ENCODE measurements at regions not wholly inside any gene's neighbourhood (a gene's known extent, or its start where the extent isn't known, plus 50 kb on each side); places are given as distances from the start of the nearest gene placed in this dataset.

DNA sequence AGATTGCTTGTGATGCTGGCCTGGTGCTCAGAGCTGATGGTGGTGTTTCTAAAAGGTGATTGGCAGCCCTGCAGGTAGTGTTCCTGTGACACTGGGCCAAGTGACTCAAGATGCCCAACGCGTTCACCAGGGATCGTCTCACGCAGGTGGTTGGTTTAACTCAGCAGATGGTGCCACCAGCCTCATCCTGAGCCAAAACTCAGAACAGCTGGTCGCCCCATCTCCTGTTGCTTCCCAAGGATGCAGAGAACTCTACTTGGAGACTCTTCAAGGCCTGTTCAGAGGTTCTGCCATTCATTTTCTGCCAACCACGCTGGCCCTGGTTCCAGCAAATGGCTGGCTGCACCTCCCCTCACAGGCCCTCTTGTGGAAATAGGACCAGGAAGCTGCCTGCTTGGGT lies 394.4 kb downstream of the CDH26 start:
- in situ Hi-C loops (cut with MboI; ENCODE audit: low sequenced_read_pairs): no loop called here
- H3K36me3 ChIP-seq (replicated peaks): no peaks in the 10 kb centered on the region

DNA sequence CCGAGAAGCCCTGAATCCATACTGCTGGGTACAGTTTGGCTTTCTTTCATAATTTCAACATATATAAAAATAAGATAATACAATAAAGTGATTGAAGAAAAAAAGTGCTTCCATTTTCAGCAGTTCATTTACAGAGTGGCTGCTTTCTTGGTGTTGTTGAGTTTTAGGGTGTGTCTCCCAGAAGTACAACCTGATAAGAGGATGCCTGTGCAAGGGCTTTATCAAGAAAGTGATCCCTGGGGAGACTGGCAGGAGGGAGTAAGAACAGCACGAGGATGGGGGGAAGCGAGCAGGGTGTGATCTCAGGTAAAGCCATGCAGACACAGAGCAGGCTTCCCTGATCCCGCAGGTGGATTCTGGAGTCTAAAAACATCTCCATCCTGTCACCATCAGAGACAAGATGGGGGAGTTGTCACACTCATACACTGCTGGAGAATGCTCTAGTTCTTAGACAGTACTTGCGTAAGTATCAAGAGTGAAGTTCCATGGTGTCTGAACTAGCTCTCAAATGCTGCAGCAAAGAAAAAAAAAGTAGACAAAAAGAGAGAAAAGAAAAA lies 395.9 kb downstream of the CDH26 start:
- Histone ChIP-seq H3K9me3 (no peaks in the 10 kb centered on the region), H3K4me3 (no peak overlapping the region)

More for the DNA sequence above, 394.4 kb downstream of the CDH26 start:
- H3K4me3 ChIP-seq: no peak overlapping the region
- no peaks in the 10 kb centered on the region for H3K27me3 ChIP-seq (ENCODE audit: low read depth)
- no peak for DNase-seq (ENCODE audit: low spot score in 2 of 2)
- H3K4me1 ChIP-seq: no peaks in the 10 kb centered on the region
- H3K9me3 ChIP-seq: no peaks in the 10 kb centered on the region

DNA sequence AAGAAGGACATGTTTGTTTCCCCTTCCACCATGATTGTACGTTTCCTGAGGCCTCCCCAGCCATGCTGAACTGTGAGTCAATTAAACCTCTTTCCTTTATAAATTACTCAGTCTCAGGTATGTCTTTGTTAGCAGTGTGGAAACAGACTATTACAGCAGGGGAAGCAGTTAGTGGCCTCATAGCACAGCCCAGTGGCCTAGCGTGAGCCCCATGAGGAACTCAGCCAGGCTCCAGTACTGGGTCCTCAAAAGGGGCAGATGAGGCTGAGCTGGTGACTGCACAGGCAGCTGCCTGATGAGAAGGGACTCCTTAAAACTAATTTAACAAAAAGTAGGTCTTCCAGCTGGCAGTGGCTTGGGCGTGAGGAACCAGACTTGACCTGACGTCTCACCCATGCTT lies 399.9 kb downstream of the CDH26 start:
- Histone ChIP-seq H3K36me3 (replicated peaks) (no peaks in the 10 kb centered on the region), H3K4me3 (no peak overlapping the region), H3K4me1 (no peaks in the 10 kb centered on the region), H3K27me3 (ENCODE audit: low read depth) (no peaks in the 10 kb centered on the region), H3K9me3 (no peaks in the 10 kb centered on the region)
- in situ Hi-C loops (cut with MboI; ENCODE audit: low sequenced_read_pairs): no loop called here
- DNase-seq (ENCODE audit: low spot score in 2 of 2): no peak

More for the DNA sequence above, 395.9 kb downstream of the CDH26 start:
- in situ Hi-C loops (cut with MboI; ENCODE audit: low sequenced_read_pairs): no loop called here
- no peaks in the 10 kb centered on the region for H3K36me3 ChIP-seq (replicated peaks)
- H3K27me3 ChIP-seq (ENCODE audit: low read depth): no peaks in the 10 kb centered on the region
- DNase-seq (ENCODE audit: low spot score in 2 of 2): no peak
- H3K4me1 ChIP-seq: no peaks in the 10 kb centered on the region

DNA sequence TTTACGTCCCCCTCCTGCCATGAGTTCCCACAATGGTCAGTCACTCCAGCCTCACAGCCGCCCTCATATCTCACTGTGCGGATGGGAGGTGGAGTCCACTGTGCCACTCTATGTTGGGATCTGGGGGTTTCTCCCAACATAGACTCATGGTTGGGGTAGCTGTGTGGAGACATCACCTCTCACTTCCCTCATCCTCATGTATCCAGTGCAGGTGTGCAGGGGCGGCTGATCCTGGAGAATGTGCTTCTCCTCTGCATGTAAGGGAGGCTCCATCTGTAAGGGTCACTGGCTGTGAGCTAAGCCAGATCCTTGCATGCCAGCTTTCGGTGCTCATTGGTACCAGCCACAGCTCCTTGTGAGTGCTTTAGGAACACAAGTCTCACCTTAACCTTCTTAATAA lies 400.8 kb downstream of the CDH26 start:
- no peaks in the 10 kb centered on the region for H3K9me3 ChIP-seq
- H3K4me1 ChIP-seq: no peaks in the 10 kb centered on the region
- H3K4me3 ChIP-seq: no peak overlapping the region
- in situ Hi-C loops (cut with MboI; ENCODE audit: low sequenced_read_pairs): no loop called here
- DNase-seq (ENCODE audit: low spot score in 2 of 2): no peak
- H3K27me3 ChIP-seq (ENCODE audit: low read depth): no peaks in the 10 kb centered on the region
- H3K36me3 ChIP-seq (replicated peaks): no peaks in the 10 kb centered on the region

DNA sequence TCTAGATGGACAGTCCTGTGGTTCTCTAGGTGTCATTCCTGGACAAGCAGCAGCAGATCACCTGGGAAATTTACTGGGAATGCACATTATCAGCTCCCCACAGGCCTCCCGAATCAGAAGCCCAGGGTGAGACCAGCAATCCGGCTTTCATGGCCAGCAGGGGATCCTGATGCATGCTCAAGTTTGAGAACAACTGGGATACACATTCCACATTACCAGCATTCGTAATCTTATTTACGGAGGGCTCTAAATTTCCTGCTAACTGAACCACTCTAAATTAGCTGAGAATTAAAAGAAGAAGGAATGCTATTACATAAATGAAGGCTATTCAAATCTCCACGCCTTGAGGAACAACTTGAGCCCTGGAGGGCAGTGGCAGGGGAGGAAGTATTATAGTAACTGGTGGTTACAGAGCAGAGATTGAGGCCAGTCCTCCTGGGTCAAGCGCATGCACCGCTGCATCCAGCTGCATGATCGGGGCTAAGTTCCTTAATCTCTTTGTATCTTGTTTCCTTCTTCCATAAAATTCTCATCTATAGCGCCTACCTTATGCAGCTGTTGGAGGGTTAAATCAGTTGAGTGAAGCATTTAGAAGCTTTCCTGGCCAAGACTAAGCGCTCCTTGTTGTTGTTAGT lies 403.7 kb downstream of the CDH26 start:
- Histone ChIP-seq H3K4me1 (no peaks in the 10 kb centered on the region), H3K36me3 (replicated peaks) (no peaks in the 10 kb centered on the region), H3K27me3 (ENCODE audit: low read depth) (no peaks in the 10 kb centered on the region), H3K4me3 (no peak overlapping the region), H3K9me3 (no peaks in the 10 kb centered on the region; the same call in 1 of the 2 replicates)
- DNase-seq (ENCODE audit: low spot score in 2 of 2): no peak
- in situ Hi-C loops (cut with MboI; ENCODE audit: low sequenced_read_pairs): no loop called here

DNA sequence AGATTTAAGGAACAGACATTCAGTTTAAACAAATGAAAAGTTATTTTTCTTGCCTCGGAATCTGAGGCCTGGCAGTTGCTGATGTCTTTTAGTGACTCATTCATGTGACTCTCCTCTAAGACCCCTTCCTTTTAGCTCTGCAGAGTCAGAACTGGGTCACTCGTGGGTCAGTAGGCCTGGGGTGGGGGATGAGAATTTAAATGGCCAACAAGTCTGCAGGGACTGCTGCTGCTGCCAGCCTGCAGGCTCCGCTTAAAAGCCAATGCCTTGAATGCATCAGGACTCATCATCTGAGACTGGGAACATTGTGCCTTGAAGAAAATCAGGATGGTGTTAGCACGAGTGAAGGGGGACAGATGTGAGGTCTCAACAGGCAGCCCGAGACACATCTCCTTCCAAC lies 404.3 kb downstream of the CDH26 start:
- in situ Hi-C loops (cut with MboI; ENCODE audit: low sequenced_read_pairs): no loop called here
- no peaks in the 10 kb centered on the region for H3K4me1 ChIP-seq
- no peaks in the 10 kb centered on the region; the same call in 1 of the 2 replicates for H3K9me3 ChIP-seq
- no peak for DNase-seq (ENCODE audit: low spot score in 2 of 2)
- no peaks in the 10 kb centered on the region for H3K36me3 ChIP-seq (replicated peaks)
- H3K4me3 ChIP-seq: no peak overlapping the region
- H3K27me3 ChIP-seq (ENCODE audit: low read depth): no peaks in the 10 kb centered on the region

DNA sequence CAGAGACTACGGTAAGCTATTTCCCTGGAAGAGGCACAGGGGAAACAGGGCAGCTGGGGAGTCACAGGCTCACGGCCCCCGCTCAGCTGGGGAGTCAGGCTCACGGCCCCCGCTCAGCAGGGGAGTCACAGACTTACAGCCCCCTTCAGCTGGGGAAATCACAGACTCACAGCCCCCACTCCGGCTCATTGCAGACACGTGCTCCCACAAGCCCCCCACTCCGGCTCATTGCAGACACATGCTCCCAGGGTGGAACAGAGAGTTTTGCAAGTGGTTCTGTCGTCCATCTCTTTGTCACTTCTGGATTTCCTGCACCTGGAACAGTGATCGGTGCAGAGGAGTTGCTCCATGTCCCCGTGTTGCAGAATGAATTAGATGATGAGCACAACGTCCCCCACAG lies 405.5 kb downstream of the CDH26 start:
- no peaks in the 10 kb centered on the region for H3K27me3 ChIP-seq (ENCODE audit: low read depth)
- H3K9me3 ChIP-seq: no peaks in the 10 kb centered on the region; the same call in 1 of the 2 replicates
- no peaks in the 10 kb centered on the region for H3K36me3 ChIP-seq (replicated peaks)
- H3K4me1 ChIP-seq: no peaks in the 10 kb centered on the region
- no peak overlapping the region for H3K4me3 ChIP-seq
- in situ Hi-C loops (cut with MboI; ENCODE audit: low sequenced_read_pairs): no loop called here
- no peak for DNase-seq (ENCODE audit: low spot score in 2 of 2)

DNA sequence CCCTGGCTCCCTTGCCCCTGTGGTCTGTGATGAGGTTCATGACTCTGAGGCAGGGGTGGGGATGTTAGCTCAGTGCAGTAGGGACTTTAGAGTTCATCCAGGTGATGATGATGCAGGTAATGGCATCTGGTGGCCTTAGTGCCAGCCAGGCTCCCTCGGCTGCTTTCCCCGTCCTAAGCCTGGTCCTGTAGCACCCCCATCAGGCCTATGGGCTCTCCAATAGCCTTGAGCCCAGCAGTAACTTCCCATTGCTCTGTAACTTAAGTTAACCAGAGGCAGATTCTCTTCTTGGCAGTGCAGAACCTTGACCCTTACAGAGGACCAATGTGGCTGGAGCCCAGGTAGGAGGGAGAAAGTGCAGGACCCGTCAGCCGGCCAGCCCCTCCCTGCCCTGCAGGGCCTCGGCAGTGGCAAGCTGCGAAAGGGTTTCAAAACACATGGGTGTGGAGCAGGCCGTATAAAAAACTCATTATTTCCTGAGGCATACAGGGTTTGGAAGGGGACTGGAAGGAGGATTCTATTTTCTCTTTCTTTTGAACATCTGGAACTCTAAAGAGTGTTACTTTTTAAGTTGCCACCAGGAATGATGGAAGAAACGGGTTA lies 406.9 kb downstream of the CDH26 start:
- H3K27me3 ChIP-seq (ENCODE audit: low read depth): no peaks in the 10 kb centered on the region
- in situ Hi-C loops (cut with MboI; ENCODE audit: low sequenced_read_pairs): no loop called here
- H3K4me1 ChIP-seq: no peaks in the 10 kb centered on the region
- H3K4me3 ChIP-seq: no peak overlapping the region
- H3K36me3 ChIP-seq (replicated peaks): no peaks in the 10 kb centered on the region
- H3K9me3 ChIP-seq: no peaks in the 10 kb centered on the region; the same call in 1 of the 2 replicates
- DNase-seq (ENCODE audit: low spot score in 2 of 2): no peak

DNA sequence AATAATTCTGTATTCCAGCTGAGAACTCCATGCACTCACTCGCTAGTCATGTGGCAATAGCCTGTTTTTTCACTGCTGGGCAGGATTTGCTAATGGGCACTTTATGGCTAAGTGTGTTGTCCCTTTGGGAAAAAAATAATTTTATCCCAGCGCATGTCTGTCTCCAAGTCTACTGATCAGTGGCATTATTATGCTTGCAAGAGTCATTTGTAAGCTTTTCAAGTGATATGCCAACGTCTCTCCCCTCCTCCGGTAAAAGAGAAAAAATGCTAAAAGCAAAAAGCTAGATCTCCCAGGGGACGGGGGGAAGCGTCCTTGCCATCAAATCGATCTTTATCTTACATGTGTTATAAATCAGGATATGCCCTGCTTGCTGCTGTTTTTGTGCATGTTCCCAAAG lies 407.7 kb downstream of the CDH26 start:
- H3K4me1 ChIP-seq: no peaks in the 10 kb centered on the region
- no peaks in the 10 kb centered on the region; the same call in 1 of the 2 replicates for H3K9me3 ChIP-seq
- H3K36me3 ChIP-seq (replicated peaks): no peaks in the 10 kb centered on the region
- in situ Hi-C loops (cut with MboI; ENCODE audit: low sequenced_read_pairs): no loop called here
- H3K27me3 ChIP-seq (ENCODE audit: low read depth): no peaks in the 10 kb centered on the region
- no peak for DNase-seq (ENCODE audit: low spot score in 2 of 2)
- no peak overlapping the region for H3K4me3 ChIP-seq

DNA sequence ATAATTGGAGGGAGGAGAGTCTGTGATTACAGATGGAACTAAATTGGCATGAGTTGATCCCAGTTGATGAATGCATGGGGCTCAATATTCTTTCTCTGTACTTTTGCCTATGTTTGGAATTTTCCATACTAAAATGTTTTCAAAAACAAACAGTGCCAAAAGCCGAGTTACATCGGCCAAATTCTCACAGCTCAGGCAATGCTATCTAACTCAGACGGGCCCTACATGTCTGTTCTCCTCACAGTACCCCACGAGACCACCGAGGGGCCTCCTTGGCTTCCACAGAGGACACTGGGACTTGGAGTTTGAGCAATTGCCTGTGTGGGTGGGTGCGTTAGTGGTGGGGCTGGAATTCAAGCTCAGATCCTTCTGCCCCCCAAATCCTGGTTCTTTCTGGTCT lies 413.2 kb downstream of the CDH26 start:
- in situ Hi-C loops (cut with MboI; ENCODE audit: low sequenced_read_pairs): no loop called here
- no peak for DNase-seq (ENCODE audit: low spot score in 2 of 2)
- no peaks in the 10 kb centered on the region for H3K4me1 ChIP-seq
- no peaks in the 10 kb centered on the region for H3K36me3 ChIP-seq (replicated peaks)
- peaks cover 2% of the 10 kb centered on the region for H3K9me3 ChIP-seq
- H3K27me3 ChIP-seq (ENCODE audit: low read depth): no peaks in the 10 kb centered on the region
- H3K4me3 ChIP-seq: no peak overlapping the region

DNA sequence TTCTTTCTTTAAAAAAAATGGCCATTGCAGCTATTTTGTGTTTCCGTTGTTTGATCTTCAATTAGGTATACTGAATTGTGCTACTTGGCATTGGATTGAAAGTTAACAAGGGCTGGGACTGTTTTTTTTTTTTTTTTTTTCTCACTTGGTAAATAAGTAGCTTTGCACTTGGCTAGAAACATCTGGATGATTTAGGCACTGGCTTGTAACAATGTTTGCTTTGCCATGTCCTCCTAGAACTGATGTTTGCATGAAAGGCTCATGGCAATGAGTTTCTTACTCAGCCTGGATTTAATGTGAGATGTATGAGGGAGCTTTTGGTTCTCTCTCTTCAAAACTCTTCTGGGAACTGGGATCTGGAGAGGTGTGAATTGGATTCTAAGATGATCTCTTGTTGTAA lies 414.1 kb downstream of the CDH26 start:
- Histone ChIP-seq H3K9me3 (peaks cover 2% of the 10 kb centered on the region; the same call in 1 of the 2 replicates), H3K4me1 (no peaks in the 10 kb centered on the region), H3K27me3 (ENCODE audit: low read depth) (no peaks in the 10 kb centered on the region), H3K4me3 (no peak overlapping the region), H3K36me3 (replicated peaks) (no peaks in the 10 kb centered on the region)
- in situ Hi-C loops (cut with MboI; ENCODE audit: low sequenced_read_pairs): no loop called here
- no peak for DNase-seq (ENCODE audit: low spot score in 2 of 2)

DNA sequence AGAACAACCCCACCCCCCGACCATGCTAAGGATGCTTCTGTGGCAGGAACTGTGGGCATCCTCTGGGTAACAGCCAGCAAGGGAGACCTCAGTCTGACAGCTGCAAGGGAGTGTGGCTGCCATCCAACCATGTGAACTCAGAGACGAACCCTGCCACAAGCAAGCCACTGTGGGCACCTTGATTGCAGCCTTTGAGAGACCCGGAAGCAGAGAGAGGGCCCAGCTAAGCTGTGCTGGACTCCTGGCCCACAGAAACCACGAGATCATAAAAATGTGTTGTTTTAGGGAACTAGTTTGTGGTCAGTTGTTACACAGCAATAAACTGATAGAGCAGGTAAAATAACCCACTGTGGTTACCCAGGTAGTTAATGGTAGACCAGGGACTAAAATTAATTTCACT lies 414.6 kb downstream of the CDH26 start:
- in situ Hi-C loops (cut with MboI; ENCODE audit: low sequenced_read_pairs): no loop called here
- no peaks in the 10 kb centered on the region for H3K27me3 ChIP-seq (ENCODE audit: low read depth)
- no peak overlapping the region for H3K4me3 ChIP-seq
- peaks cover 2% of the 10 kb centered on the region; the same call in 1 of the 2 replicates for H3K9me3 ChIP-seq
- H3K4me1 ChIP-seq: no peaks in the 10 kb centered on the region
- no peak for DNase-seq (ENCODE audit: low spot score in 2 of 2)
- H3K36me3 ChIP-seq (replicated peaks): no peaks in the 10 kb centered on the region

DNA sequence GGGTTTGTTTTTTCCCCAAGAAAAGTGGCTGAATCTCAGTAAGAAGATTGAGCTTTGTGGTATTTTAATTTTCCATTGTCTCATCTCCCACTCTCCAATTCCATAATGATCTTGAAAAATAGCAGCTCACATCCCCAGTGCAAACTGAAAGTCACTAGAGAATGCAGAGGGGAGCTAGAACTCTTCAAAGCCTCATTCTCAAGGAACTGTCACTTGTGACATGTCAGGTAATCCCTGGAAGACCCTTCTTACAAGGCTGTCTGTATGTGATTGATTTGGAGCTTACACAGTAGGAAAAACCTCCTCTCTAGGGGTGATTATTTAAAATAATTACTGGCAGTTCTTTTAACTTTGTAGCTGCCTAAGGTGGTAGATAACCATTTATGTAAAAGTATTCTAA lies 420.4 kb downstream of the CDH26 start:
- Histone ChIP-seq H3K36me3 (replicated peaks) (no peaks in the 10 kb centered on the region), H3K4me3 (no peak overlapping the region), H3K9me3 (no peaks in the 10 kb centered on the region; the same call in 1 of the 2 replicates), H3K4me1 (no peaks in the 10 kb centered on the region), H3K27me3 (ENCODE audit: low read depth) (no peaks in the 10 kb centered on the region)
- DNase-seq (ENCODE audit: low spot score in 2 of 2): no peak
- in situ Hi-C loops (cut with MboI; ENCODE audit: low sequenced_read_pairs): no loop called here

DNA sequence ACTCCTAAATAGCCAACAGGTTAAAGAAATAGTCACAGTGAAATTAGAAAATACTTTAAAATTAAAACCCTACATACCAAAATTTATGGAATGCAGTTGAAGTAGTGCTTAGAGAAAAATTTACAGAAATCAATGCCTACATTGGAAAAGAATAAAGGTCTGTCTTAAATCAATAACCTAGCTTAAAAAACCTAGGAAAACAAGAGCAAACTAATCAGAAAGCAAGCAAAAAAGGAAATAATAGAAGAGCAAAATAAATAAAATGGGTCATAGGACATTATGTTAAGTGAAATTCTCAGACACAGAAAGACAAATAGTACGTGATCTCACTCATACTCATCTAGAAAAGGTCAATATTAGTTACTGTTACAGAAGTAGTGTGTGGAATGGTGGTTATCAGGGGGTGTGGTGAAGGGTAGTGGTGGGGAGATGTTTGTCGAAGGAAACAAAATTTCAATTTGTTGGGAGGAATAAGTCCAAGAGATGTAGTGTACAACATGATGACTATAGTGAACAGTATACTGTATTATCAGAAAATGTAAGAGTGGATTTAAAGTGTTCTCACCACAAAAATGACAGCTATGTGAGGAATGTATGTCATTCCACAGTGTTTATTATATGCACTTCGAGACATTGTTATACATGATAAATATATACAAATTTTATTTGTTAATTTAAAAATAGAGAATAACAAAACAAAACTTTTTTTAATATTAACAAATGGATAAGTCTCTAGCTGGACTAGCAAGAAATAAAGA lies 423.6 kb downstream of the CDH26 start:
- in situ Hi-C loops (cut with MboI; ENCODE audit: low sequenced_read_pairs): no loop called here
- Histone ChIP-seq H3K27me3 (ENCODE audit: low read depth) (no peaks in the 10 kb centered on the region), H3K4me1 (no peaks in the 10 kb centered on the region), H3K36me3 (replicated peaks) (no peaks in the 10 kb centered on the region), H3K9me3 (no peaks in the 10 kb centered on the region; the same call in 1 of the 2 replicates), H3K4me3 (no peak overlapping the region)
- no peak for DNase-seq (ENCODE audit: low spot score in 2 of 2)
